ENCODE measurements at regions not wholly inside any gene's neighbourhood (a gene's known extent, or its start where the extent isn't known, plus 50 kb on each side); places are given as distances from the start of the nearest gene placed in this dataset.

DNA sequence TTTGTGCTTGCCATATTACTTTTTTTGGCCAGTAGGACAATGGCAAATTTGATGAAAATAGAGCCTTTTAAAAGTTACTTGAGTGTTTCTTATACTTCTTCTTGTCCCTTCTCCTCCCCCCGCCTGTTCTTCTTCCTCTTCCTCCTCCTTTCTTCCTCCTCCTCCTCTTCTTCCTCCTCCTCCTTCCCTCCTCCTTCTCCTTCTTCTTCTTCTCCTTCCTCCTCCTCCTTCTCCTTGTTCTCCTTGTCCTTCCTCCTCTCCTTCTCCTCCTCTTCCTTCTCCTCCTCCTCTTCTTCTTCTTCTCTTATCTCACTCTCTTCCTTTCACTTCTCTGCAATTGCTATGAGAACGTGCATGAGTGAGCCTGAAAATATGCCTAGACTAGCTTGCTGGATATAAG lies 466.2 kb upstream of the NR5A2 start:
- Mint-ChIP-seq H3K4me1 (ENCODE audit: low read depth) (no peaks in the 10 kb centered on the region), H3K4me3 (ENCODE audit: low read depth) (no peak overlapping the region), H3K9me3 (ENCODE audit: low read depth) (no peaks in the 10 kb centered on the region), H3K36me3 (ENCODE audit: insufficient read depth) (no peaks in the 10 kb centered on the region), H3K27ac (no peak overlapping the region), H3K27me3 (peaks cover 8% of the 10 kb centered on the region)
- TF ChIP-seq CTCF (IDR thresholded peaks at IDR 0.05; ENCODE audit: unreplicated experiment) = no peak
- no peak for DNase-seq (ENCODE audit: low spot score, unreplicated experiment)

GRCh38 chr1:199573047-199573446 lies 454.5 kb upstream of the NR5A2 start:
- H3K9me3 Mint-ChIP-seq (ENCODE audit: low read depth) = no peaks in the 10 kb centered on the region
- H3K4me1 Mint-ChIP-seq (ENCODE audit: low read depth) = no peaks in the 10 kb centered on the region
- no peak overlapping the region for H3K27ac Mint-ChIP-seq
- no peaks in the 10 kb centered on the region for H3K36me3 Mint-ChIP-seq (ENCODE audit: insufficient read depth)
- H3K27me3 Mint-ChIP-seq = no peaks in the 10 kb centered on the region
- no peak overlapping the region for H3K4me3 Mint-ChIP-seq (ENCODE audit: low read depth)
- no peak for DNase-seq (ENCODE audit: low spot score, unreplicated experiment)
- TF ChIP-seq CTCF (IDR thresholded peaks at IDR 0.05; ENCODE audit: unreplicated experiment) = no peak

GRCh38 chr1:199574950-199575349 lies 452.6 kb upstream of the NR5A2 start:
- no peak for DNase-seq (ENCODE audit: low spot score, unreplicated experiment)
- H3K9me3 Mint-ChIP-seq (ENCODE audit: low read depth) = no peaks in the 10 kb centered on the region
- no peaks in the 10 kb centered on the region for H3K4me1 Mint-ChIP-seq (ENCODE audit: low read depth)
- H3K27ac Mint-ChIP-seq = no peak overlapping the region
- H3K36me3 Mint-ChIP-seq (ENCODE audit: insufficient read depth) = no peaks in the 10 kb centered on the region
- TF ChIP-seq CTCF (IDR thresholded peaks at IDR 0.05; ENCODE audit: unreplicated experiment) = no peak
- H3K4me3 Mint-ChIP-seq (ENCODE audit: low read depth) = no peak overlapping the region
- H3K27me3 Mint-ChIP-seq = no peaks in the 10 kb centered on the region

GRCh38 chr1:199580300-199580699 lies 447.2 kb upstream of the NR5A2 start:
- TF ChIP-seq CTCF (IDR thresholded peaks at IDR 0.05; ENCODE audit: unreplicated experiment) = no peak
- H3K4me1 Mint-ChIP-seq (ENCODE audit: low read depth) = peaks cover 5% of the 10 kb centered on the region
- no peak overlapping the region for H3K27ac Mint-ChIP-seq
- no peaks in the 10 kb centered on the region for H3K36me3 Mint-ChIP-seq (ENCODE audit: insufficient read depth)
- no peaks in the 10 kb centered on the region for H3K9me3 Mint-ChIP-seq (ENCODE audit: low read depth)
- no peak for DNase-seq (ENCODE audit: low spot score, unreplicated experiment)
- H3K27me3 Mint-ChIP-seq = no peaks in the 10 kb centered on the region
- H3K4me3 Mint-ChIP-seq (ENCODE audit: low read depth) = no peak overlapping the region

DNA sequence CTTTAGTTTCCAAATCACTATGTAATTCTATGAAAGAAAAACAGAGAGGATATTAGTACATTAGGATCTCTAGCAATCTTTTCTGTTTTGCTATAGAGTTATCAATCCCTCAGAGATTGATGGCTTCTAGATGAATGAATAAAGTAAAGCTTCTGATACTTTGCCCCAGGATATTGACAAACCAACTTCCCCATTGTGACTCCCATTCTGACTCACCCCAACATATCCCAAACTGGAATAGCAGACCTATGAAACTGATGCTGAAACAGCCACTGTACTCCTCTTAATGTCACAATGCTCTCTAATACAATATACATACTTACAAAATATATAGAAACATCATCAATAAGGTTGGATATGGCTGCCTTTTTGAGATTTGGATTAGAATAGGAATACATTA lies 442.1 kb upstream of the NR5A2 start:
- H3K9me3 Mint-ChIP-seq (ENCODE audit: low read depth) = no peaks in the 10 kb centered on the region

More for the DNA sequence above, 442.1 kb upstream of the NR5A2 start:
- Mint-ChIP-seq H3K4me1 (ENCODE audit: low read depth) (peaks cover 9% of the 10 kb centered on the region), H3K27ac (no peak overlapping the region), H3K4me3 (ENCODE audit: low read depth) (no peak overlapping the region), H3K36me3 (ENCODE audit: insufficient read depth) (no peaks in the 10 kb centered on the region), H3K27me3 (no peaks in the 10 kb centered on the region)
- no peak for DNase-seq (ENCODE audit: low spot score, unreplicated experiment)
- no peak for TF ChIP-seq CTCF (IDR thresholded peaks at IDR 0.05; ENCODE audit: unreplicated experiment)
